GM12878 (cell line): ENCODE measurements at regions not wholly inside any gene's neighbourhood (a gene's known extent, or its start where the extent isn't known, plus 50 kb on each side); places are given as distances from the start of the nearest gene placed in this dataset.

ENCODE experiments used
- ATF7 ChIP-seq: fragments of 450-650 bp; IDR thresholded peaks from 2 replicates; pipeline ENCODE4 v1.6.1; 2016; ENCODE audit warnings: low read depth, mild to moderate bottlenecking
- BACH1 ChIP-seq: fragments of 450-650 bp; IDR thresholded peaks from 2 replicates; pipeline ENCODE4 v1.6.1; 2017; ENCODE audit warnings: mild to moderate bottlenecking, borderline replicate concordance
- BHLHE40 ChIP-seq, 2 experiments: fragments of 450-650 bp in 1 of 2; IDR thresholded peaks; 2 replicates each; pipeline ENCODE4 v1.6.1; 2011 to 2017; ENCODE audit warnings: low read depth in 2 of 2, borderline replicate concordance in 1 of 2, improper control_type of control experiment in 1 of 2, low read length in 1 of 2, mild to moderate bottlenecking in 1 of 2
- CBFB ChIP-seq: IDR thresholded peaks from 2 replicates; pipeline ENCODE4 v1.6.1; 2016; ENCODE audit warnings: antibody characterized with exemption, low read depth
- CREM ChIP-seq: IDR thresholded peaks from 2 replicates; pipeline ENCODE4 v1.6.1; 2014; ENCODE audit warnings: antibody characterized with exemption, low read depth
- DPF2 ChIP-seq: fragments of 450-650 bp; IDR thresholded peaks from 2 replicates; pipeline ENCODE4 v1.6.1; 2017; ENCODE audit warnings: mild to moderate bottlenecking
- GATAD2B ChIP-seq: fragments of 450-650 bp; conservative IDR thresholded peaks from 2 replicates; pipeline ENCODE4 v1.6.1; 2017; ENCODE audit warnings: low read depth, mild to moderate bottlenecking, moderate library complexity
- HDAC2 ChIP-seq: fragments of 200-600 bp; sonication (generic); IDR thresholded peaks from 2 replicates; pipeline ENCODE4 v1.6.1; 2017
- JUNB ChIP-seq: IDR thresholded peaks from 2 replicates; pipeline ENCODE4 v1.6.1; 2016; ENCODE audit warnings: antibody characterized with exemption, mild to moderate bottlenecking
- LARP7 ChIP-seq: fragments of 450-650 bp; IDR thresholded peaks from 2 replicates; pipeline ENCODE4 v1.6.1; 2017; ENCODE audit warnings: mild to moderate bottlenecking
- MTA2 ChIP-seq: fragments of 450-650 bp; IDR thresholded peaks from 2 replicates; pipeline ENCODE4 v1.6.1; 2016; ENCODE audit warnings: low read depth, mild to moderate bottlenecking, moderate library complexity
- MTA3 ChIP-seq: IDR thresholded peaks from 2 replicates; pipeline ENCODE4 v1.6.1; 2012; ENCODE audit warnings: low read length, inconsistent platforms, borderline replicate concordance
- NFIC ChIP-seq: IDR thresholded peaks from 2 replicates; pipeline ENCODE4 v1.6.1; 2012; ENCODE audit warnings: low read depth, mild to moderate bottlenecking, inconsistent platforms, low read length, moderate library complexity
- PAX5 ChIP-seq: IDR thresholded peaks from 2 replicates; pipeline ENCODE4 v1.6.1; 2011; ENCODE audit warnings: low read depth, low read length, borderline replicate concordance
- RCOR1 ChIP-seq: conservative IDR thresholded peaks from 2 replicates; pipeline ENCODE4 v1.6.1; 2012; ENCODE audit warnings: low read depth, low read length, improper control_type of control experiment
- SIN3A ChIP-seq: IDR thresholded peaks from 2 replicates; pipeline ENCODE4 v1.6.1; 2012; ENCODE audit warnings: low read depth, low read length, improper control_type of control experiment
- SP1 ChIP-seq: IDR thresholded peaks from one replicate; pipeline ENCODE4 v1.6.1; 2011; ENCODE audit warnings: low read depth, low read length
- SPI1 ChIP-seq: IDR thresholded peaks from 2 replicates; pipeline ENCODE4 v1.6.1; 2011; ENCODE audit warnings: low read depth, mild to moderate bottlenecking, low read length, moderate library complexity, borderline replicate concordance; ENCODE audit not compliant: insufficient read depth
- TBL1XR1 ChIP-seq: IDR thresholded peaks from 2 replicates; pipeline ENCODE4 v1.6.1; 2012; ENCODE audit warnings: low read depth, low read length, improper control_type of control experiment
- TCF12 ChIP-seq: IDR thresholded peaks from 2 replicates; pipeline ENCODE4 v1.6.1; 2011; ENCODE audit warnings: low read depth, mild to moderate bottlenecking, low read length
- TCF3 ChIP-seq: IDR thresholded peaks from 2 replicates; pipeline ENCODE4 v1.6.1; 2012; ENCODE audit warnings: low read depth, mild to moderate bottlenecking, low read length, borderline replicate concordance; ENCODE audit not compliant: insufficient read depth
- TF ChIP-seq, protein P1 (sequence below): IDR thresholded peaks from 2 replicates; pipeline ENCODE4 v1.6.1; 2012; ENCODE audit warnings: low read depth, low read length, improper control_type of control experiment
- TF ChIP-seq, protein P2 (sequence below): IDR thresholded peaks from 2 replicates; pipeline ENCODE4 v1.6.1; 2011; ENCODE audit warnings: low read depth, mild to moderate bottlenecking, low read length, moderate library complexity, borderline replicate concordance; ENCODE audit errors: extremely low read depth
- TF ChIP-seq, protein P3 (sequence below): IDR thresholded peaks from 2 replicates; pipeline ENCODE4 v1.6.1; 2012; ENCODE audit warnings: low read length, inconsistent platforms
- TF ChIP-seq, protein P4 (sequence below): fragments of 450-650 bp; formaldehyde crosslinking; IDR thresholded peaks from 2 replicates; pipeline ENCODE4 v1.5.0; 2022; ENCODE audit warnings: mild to moderate bottlenecking, missing genetic modification characterization

DNA sequence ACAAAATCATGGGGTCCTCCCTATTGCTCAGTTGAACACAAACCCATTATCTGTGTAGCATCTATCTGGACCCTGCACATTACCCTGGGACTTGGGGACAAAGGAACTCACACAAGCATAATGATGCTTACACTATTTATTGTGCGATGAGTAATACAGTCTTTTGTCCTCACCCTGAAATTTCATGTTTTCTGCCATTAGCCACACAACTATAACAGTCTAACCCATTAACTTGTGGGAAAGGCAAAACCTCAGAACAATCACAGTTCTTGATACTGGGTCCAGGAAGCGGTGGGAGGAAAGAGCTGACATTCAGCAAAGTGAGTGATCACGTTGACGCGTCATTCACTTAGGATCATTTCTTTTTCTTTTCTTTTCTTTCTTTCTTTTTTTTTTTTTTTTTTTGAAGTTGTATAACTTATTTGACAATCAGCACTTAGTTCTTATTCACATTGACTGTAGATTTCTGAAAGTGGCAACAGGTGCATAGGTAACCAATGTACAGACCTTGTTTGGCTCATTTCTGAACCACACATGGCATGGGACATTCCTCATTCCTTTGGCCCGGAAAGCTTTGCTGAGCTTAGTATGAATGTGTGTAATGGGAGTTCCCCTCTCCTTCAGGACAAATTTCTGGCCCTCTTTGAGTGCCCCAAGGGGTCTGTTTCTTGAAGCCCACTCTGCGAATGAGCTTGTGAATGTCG, 94.8 kb upstream of the CNKSR3 start (continued):
- peak; percentile 58; the same call in 1 of the 2 replicates for TF ChIP-seq DPF2
- TF ChIP-seq TCF12, result no peak
- TF ChIP-seq, protein P1, sequence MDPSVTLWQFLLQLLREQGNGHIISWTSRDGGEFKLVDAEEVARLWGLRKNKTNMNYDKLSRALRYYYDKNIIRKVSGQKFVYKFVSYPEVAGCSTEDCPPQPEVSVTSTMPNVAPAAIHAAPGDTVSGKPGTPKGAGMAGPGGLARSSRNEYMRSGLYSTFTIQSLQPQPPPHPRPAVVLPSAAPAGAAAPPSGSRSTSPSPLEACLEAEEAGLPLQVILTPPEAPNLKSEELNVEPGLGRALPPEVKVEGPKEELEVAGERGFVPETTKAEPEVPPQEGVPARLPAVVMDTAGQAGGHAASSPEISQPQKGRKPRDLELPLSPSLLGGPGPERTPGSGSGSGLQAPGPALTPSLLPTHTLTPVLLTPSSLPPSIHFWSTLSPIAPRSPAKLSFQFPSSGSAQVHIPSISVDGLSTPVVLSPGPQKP, result no peak
- peak; percentile 71 for TF ChIP-seq NFIC
- peak; percentile 38; the same call in 1 of the 2 replicates for TF ChIP-seq RCOR1
- peak; percentile 40 for TF ChIP-seq GATAD2B
- TF ChIP-seq MTA3, result peak; percentile 75; the same call in 1 of the 2 replicates
- no peak for TF ChIP-seq SP1
- TF ChIP-seq TBL1XR1, result peak; percentile 36; the same call in 1 of the 2 replicates
- no peak for TF ChIP-seq LARP7
- TF ChIP-seq JUNB, result peak; percentile 50
- TF ChIP-seq MTA2, result peak; percentile 96
- TF ChIP-seq, protein P2, sequence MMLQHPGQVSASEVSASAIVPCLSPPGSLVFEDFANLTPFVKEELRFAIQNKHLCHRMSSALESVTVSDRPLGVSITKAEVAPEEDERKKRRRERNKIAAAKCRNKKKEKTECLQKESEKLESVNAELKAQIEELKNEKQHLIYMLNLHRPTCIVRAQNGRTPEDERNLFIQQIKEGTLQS, result no peak
- TF ChIP-seq SIN3A, result no peak
- no peak for TF ChIP-seq HDAC2
- 0 out of 2 replicates have a peak, but pooled peaks have one; percentile 1 for TF ChIP-seq TCF3
- TF ChIP-seq, protein P3, sequence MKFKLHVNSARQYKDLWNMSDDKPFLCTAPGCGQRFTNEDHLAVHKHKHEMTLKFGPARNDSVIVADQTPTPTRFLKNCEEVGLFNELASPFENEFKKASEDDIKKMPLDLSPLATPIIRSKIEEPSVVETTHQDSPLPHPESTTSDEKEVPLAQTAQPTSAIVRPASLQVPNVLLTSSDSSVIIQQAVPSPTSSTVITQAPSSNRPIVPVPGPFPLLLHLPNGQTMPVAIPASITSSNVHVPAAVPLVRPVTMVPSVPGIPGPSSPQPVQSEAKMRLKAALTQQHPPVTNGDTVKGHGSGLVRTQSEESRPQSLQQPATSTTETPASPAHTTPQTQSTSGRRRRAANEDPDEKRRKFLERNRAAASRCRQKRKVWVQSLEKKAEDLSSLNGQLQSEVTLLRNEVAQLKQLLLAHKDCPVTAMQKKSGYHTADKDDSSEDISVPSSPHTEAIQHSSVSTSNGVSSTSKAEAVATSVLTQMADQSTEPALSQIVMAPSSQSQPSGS, result peak; percentile 88
- peak; percentile 93 for TF ChIP-seq ATF7
- peak; percentile 34; the same call in 1 of the 2 replicates for TF ChIP-seq PAX5
- TF ChIP-seq SPI1, result peak; percentile 36; the same call in 1 of the 2 replicates
- peak; percentile 81 for TF ChIP-seq CBFB
- peak; percentile 30 to 65; a peak in 1 of 4 replicates for TF ChIP-seq BHLHE40 (IDR thresholded peaks at IDR 0.05; ENCODE audit: borderline replicate concordance in 1 of 2, low read depth in 2 of 2, low read length in 1 of 2)
- TF ChIP-seq, protein P4, sequence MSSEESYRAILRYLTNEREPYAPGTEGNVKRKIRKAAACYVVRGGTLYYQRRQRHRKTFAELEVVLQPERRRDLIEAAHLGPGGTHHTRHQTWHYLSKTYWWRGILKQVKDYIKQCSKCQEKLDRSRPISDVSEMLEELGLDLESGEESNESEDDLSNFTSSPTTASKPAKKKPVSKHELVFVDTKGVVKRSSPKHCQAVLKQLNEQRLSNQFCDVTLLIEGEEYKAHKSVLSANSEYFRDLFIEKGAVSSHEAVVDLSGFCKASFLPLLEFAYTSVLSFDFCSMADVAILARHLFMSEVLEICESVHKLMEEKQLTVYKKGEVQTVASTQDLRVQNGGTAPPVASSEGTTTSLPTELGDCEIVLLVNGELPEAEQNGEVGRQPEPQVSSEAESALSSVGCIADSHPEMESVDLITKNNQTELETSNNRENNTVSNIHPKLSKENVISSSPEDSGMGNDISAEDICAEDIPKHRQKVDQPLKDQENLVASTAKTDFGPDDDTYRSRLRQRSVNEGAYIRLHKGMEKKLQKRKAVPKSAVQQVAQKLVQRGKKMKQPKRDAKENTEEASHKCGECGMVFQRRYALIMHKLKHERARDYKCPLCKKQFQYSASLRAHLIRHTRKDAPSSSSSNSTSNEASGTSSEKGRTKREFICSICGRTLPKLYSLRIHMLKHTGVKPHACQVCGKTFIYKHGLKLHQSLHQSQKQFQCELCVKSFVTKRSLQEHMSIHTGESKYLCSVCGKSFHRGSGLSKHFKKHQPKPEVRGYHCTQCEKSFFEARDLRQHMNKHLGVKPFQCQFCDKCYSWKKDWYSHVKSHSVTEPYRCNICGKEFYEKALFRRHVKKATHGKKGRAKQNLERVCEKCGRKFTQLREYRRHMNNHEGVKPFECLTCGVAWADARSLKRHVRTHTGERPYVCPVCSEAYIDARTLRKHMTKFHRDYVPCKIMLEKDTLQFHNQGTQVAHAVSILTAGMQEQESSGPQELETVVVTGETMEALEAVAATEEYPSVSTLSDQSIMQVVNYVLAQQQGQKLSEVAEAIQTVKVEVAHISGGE (CRISPR knock-in tag), result no peak
- peak; percentile 29; the same call in 1 of the 2 replicates for TF ChIP-seq CREM
- peak; percentile 56; the same call in 1 of the 2 replicates for TF ChIP-seq BACH1
